Cerebellar nuclear complex (tissue), 1 donor: ENCODE measurements at regions not wholly inside any gene's neighbourhood (a gene's known extent, or its start where the extent isn't known, plus 50 kb on each side); places are given as distances from the start of the nearest gene placed in this dataset.
"Not testable (repeated sequence)": the region's sequence is repeated elsewhere in the genome, so short reads cannot be mapped to it uniquely, and the experiment has no call there.

ENCODE experiments used
- DNase-seq, 2 experiments: peaks; one replicate each; lab custom pipeline; 2025; lab: John Stamatoyannopoulos, UW

GRCh38 chr14:106396999-106397398 is 870.6 kb downstream of the TMEM121 start:
- DNase-seq: no peak

GRCh38 chr14:106398931-106399331 is 872.5 kb downstream of the TMEM121 start:
- DNase-seq: not testable (repeated sequence)

DNA sequence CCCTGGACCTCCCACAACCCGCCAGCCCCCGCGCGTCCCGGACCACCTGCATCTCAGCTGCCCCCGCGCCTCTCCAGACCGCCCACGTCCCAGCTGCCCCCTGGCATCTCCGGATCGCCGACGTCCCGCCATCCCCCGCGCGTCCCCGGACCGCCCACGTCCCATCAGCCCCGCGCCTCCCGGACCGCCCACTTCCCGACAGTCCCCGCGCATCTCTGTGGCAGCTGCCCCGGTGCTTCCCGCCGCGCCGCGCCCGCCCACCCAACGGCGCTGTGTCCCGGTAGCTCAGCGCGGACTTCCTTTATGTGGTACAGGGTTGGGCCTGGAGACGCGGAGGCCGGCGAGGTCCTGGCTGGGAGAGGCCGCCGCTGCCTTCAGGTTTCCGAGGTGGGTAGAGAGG is 874.9 kb downstream of the TMEM121 start:
- not testable (repeated sequence) for DNase-seq

DNA sequence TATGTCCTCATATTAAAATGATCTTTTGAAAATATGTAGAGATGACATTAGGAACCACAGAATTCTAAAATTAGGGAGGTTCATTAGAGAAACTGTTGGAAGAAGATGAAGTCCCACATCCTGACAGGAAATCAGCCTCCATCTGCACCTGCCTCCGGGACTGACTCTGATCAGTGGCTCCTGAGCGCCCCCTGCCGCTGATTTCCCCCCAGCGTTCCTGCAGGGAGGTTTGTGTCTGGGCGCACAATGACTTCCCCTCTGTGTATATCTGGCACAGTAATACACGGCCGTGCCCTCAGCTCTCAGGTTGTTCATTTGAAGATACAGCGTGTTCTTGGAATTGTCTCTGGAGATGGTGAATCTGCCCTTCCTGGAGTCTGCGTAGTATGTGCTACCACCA is 883.8 kb downstream of the TMEM121 start:
- not testable (repeated sequence) for DNase-seq

DNA sequence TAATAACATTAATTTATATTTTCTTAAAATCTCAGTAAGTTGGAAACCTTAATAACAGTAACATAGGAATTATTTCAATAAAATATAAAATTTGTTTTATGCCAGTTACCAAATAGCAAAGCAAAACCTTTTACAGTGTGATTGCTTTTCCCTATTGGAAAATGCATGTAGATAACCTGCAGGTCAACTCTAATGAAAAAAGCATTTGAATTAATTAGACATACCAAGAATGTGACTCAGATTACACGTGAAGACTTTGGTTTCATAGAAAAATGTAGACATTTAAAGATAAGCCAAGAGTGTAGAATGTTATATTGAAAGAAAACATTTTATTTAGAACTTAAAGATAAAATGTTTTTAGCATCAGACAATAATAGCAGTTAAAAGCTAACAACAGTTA is 888.1 kb downstream of the TMEM121 start:
- no peak for DNase-seq

DNA sequence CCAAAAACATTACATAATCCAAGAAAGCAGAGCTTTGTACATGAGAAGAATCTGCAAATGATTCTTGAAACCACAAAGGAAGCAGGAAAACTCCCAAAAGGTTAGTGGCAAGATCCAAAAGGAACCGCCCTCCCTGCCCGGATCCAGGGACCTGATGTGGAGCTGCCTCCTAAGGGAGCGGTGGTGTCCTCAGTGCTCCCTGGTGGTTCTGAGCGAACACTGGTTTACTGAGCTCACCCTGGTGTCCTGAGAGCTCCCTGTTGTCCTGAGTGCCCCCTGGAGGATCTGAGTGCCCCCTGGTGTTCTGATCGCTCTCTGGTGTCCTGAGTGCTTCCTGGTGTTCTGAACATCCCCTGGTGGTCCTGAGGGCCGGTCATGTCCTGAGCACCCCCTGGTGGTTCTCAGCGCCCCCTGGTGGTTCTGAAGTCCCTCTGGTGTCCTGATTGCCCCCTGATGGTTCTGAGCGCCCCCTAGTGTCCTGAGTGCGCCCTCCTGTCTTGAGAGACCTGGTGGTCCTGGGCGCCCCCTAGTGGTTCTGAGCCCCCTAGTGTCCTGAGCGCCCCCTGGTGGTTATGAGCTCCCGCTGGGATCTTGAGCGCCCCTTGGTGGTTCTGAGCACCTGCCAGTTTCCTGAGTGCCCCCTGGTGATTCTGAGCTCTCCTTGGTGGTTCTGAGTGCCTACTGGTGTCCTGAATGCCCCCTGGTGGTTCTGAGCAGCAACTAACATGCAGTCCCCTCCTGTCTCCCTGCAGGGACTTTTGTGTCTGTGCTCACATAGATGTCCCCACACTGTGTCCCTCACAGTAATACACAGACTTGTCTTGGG is 891.1 kb downstream of the TMEM121 start:
- no peak for DNase-seq

GRCh38 chr14:106419376-106419965 is 893.1 kb downstream of the TMEM121 start:
- no peak for DNase-seq

DNA sequence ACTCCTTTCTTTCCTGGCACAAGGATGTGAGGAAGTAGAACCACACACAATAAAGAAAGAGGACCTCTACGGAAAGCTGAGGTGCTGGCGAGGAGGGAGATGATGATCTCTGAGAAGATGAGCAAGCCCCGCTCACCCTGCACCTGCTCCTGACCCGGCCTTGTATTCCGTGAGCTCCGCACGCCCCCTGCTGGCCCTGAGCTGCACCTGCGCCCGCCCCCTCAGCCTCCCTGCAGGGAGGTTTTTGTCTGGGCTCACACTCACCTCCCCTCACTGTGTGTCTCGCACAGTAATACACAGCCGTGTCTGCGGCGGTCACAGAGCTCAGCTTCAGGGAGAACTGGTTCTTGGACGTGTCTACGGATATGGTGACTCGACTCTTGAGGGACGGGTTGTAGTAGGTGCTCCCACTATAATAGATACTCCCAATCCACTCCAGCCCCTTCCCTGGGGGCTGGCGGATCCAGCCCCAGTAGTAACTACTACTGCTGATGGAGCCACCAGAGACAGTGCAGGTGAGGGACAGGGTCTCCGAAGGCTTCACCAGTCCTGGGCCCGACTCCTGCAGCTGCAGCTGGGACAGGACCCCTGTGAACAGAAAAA is 895.1 kb downstream of the TMEM121 start:
- not testable (repeated sequence) for DNase-seq

GRCh38 chr14:106422066-106422465 is 895.7 kb downstream of the TMEM121 start:
- DNase-seq: no peak

GRCh38 chr14:106425150-106425549 is 898.8 kb downstream of the TMEM121 start:
- not testable (repeated sequence) for DNase-seq

GRCh38 chr14:106436310-106436905 is 910.0 kb downstream of the TMEM121 start:
- DNase-seq: no peak

- DNase-seq: no peak
Measured at GRCh38 chr14:106442857-106443256, 916.5 kb downstream of the TMEM121 start.

GRCh38 chr14:106455026-106455425 is 928.6 kb downstream of the TMEM121 start:
- no peak for DNase-seq

GRCh38 chr14:106459971-106460730 is 933.8 kb downstream of the TMEM121 start:
- DNase-seq: no peak

- no peak for DNase-seq
Measured at GRCh38 chr14:106460916-106461315, 934.5 kb downstream of the TMEM121 start.

DNA sequence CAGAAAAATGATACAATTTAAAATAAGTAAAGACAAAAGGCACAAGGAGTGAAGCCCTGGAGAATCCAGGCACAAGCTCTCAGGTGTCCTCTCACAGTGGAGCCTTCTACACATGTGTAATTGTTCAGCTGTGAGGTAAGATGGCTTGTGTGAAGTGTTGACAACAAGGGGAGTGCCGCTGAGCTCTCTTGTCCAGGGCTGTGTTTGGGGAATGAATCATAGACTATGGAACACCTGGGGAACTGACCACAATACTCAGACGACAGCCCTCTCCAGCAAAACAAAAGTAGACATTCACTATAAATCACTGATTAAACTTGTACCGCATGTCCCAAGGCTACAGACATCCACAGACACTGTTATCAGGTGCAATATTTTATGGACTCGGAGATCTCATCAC is 940.1 kb downstream of the TMEM121 start:
- not testable (repeated sequence) for DNase-seq

DNA sequence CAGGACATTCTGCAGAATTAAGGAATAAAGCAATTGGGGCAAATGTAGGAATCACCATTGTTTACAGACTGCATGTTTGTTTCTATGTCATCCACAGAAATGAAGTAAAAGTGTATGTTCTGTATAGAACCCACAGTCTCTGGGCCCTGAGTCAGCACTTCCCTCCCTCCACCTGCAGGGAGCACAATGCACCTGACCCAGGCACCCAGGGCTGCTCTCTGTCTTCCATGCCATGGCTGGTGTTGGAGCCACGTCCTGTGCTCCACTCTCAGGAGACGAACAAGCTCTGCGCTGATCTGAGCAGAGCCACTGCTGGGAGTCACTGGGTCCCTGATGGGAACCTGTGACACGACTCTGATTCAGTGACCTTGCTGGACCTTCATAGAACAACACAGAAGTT is 942.5 kb downstream of the TMEM121 start:
- DNase-seq: not testable (repeated sequence)

DNA sequence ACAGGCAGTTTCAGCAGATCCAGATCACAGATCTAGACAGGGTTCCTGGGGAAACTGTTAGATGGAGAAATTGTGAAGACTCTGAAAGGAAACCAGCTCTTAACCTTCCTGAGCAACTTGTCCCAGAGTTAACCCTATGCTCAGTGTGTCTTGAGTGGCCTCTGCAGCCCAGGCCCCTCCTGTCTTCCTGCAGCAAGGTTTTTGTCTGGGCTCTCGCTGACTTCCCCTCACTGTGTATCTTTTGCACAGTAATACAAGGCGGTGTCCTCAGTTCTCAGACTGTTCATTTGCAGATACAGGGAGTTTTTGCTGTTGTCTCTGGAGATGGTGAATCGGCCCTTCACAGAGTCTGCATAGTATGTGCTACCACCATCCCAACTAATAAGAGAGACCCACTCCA is 943.6 kb downstream of the TMEM121 start:
- DNase-seq: not testable (repeated sequence)

DNA sequence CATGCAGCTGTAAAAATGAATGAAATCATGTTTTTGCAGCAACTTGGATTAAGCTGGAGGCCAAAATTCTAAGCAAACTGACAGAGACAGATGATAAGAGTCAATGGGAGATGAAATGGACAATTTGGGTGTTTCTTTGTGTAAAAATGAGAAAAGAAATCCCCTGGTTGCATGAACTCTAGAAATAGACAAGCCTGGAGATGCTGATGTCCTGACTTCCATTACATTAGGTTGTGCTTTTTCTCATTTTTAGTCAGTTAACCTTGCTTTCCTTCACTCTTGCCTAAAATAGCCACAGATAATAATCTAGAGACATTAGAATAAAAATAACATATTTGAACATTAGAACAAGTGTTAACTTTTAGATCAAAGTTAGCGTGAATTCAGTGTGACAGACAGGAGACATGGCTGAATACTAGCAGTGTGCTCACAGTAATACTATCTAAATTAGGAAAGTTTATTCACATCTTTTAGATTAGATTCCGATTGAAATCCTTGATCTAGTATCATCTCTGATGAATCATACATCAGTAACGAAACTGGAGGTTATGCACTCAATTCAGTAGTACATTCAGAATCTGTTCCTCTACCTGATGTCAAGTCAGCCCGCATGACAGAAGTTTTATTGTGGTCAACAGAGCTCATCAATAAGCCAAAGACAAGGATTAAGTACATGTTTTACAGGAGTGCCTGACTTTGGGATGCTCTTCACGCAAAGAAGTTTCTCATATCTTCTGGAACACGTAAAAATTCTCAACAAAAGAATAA is 948.1 kb downstream of the TMEM121 start:
- DNase-seq: not testable (repeated sequence)

DNA sequence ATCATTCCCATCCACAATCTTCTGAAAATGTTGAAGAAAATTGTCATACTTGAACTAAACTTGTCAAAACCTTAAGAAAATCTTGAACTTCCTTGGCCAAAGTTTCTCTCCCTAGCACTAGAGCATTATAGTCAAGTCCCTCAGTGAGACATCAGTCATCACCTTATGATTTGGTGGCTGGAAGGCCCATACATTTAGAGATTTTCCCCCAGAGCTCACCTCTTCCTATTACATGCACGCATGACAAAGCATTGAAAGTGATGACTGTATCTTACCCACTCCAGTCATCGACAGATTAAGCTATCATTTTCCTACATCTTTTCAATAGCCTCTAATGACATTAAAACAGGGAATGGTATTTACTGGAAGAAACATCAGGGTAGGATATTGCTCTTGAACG is 948.8 kb downstream of the TMEM121 start:
- not testable (repeated sequence) for DNase-seq

GRCh38 chr14:106477600-106477999 is 951.2 kb downstream of the TMEM121 start:
- DNase-seq: not testable (repeated sequence)
